T-helper 1 cell treated with Interleukin-12 subunit alpha and Interleukin-12 subunit beta and Interleukin-4 antibody, amounts not matched to agents 30 μg/mL and 1 μg/mL, for 36 hours (primary cell): ENCODE measurements at regions not wholly inside any gene's neighbourhood (a gene's known extent, or its start where the extent isn't known, plus 50 kb on each side); places are given as distances from the start of the nearest gene placed in this dataset.

Experiments used
- H3K27ac Mint-ChIP-seq: one replicate; pipeline ENCODE4 v1.8.0; 2021; ENCODE audit warnings: mild to moderate bottlenecking, mixed read lengths
- H3K27me3 Mint-ChIP-seq: one replicate; pipeline ENCODE4 v1.8.0; 2021; ENCODE audit warnings: low read depth, mixed read lengths
- H3K36me3 Mint-ChIP-seq: one replicate; pipeline ENCODE4 v1.8.0; 2021; ENCODE audit warnings: low read depth, mixed read lengths
- H3K4me1 Mint-ChIP-seq: one replicate; pipeline ENCODE4 v1.8.0; 2021; ENCODE audit warnings: low read depth, mixed read lengths
- H3K4me3 Mint-ChIP-seq: one replicate; pipeline ENCODE4 v1.8.0; 2021; ENCODE audit warnings: mild to moderate bottlenecking, moderate library complexity, mixed read lengths
- H3K9me3 Mint-ChIP-seq: one replicate; pipeline ENCODE4 v1.8.0; 2021; ENCODE audit warnings: mixed read lengths

- Mint-ChIP-seq H3K27ac (no peak overlapping the region), H3K36me3 (peaks cover 13% of the 10 kb centered on the region), H3K27me3 (no peaks in the 10 kb centered on the region), H3K9me3 (peaks cover 6% of the 10 kb centered on the region), H3K4me1 (peaks cover 16% of the 10 kb centered on the region), H3K4me3 (no peak overlapping the region)
These were observed 59.8 kb upstream of the SLC38A2 start for GRCh38 chr12:46432325-46432724.

- peaks cover 11% of the 10 kb centered on the region for H3K36me3 Mint-ChIP-seq
- H3K27me3 Mint-ChIP-seq = no peaks in the 10 kb centered on the region
- peaks cover 16% of the 10 kb centered on the region for H3K4me1 Mint-ChIP-seq
- peaks cover 13% of the 10 kb centered on the region for H3K9me3 Mint-ChIP-seq
- peak overlapping the region; percentile 26 for H3K4me3 Mint-ChIP-seq
- peak overlapping the region; percentile 74 for H3K27ac Mint-ChIP-seq
These were observed 57.9 kb upstream of the SLC38A2 start for GRCh38 chr12:46430340-46430948.
